Stimulated activated CD4-positive, alpha-beta T cell treated with anti-CD3 and anti-CD28 coated beads, Interleukin-2, amount 100 ng/mL, for 24 hours (primary cell): ENCODE measurements at regions not wholly inside any gene's neighbourhood (a gene's known extent, or its start where the extent isn't known, plus 50 kb on each side); places are given as distances from the start of the nearest gene placed in this dataset.

Experiments used
- DNase-seq, 2 donors: peaks; one replicate each; pipeline ENCODE4 v3.0.0-alpha.2; 2020

- DNase-seq, result no peak
These were observed 52.1 kb upstream of the PITX1 start for GRCh38 chr5:135085936-135086725.

- DNase-seq, result no peak
These were observed 51.3 kb upstream of the PITX1 start for GRCh38 chr5:135085133-135085935.
